ENCODE measurements at regions not wholly inside any gene's neighbourhood (a gene's known extent, or its start where the extent isn't known, plus 50 kb on each side); places are given as distances from the start of the nearest gene placed in this dataset.

DNA sequence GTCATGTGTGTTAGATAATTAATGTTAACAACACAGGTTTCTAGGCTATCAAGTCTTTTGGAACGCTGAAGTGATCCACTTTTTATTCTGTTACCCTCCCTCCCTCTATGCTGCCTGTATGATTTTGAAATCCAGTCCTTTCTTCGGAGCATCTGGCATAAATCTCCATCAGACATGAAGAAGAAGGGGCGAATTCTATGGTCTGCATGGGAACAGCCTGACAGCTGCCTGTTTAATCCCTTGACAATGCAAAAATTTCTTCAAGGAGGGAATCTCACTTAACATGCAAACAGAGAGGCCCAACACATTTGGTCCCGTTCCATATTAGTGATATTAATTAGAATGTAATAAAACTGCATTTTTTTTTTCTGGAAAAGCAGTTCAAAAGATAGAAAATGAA is 145.2 kb downstream of the VGLL3 start:
- H3K4me1 Mint-ChIP-seq: no peaks in the 10 kb centered on the region
- 75% methylated on average over 2 of the region's 4 CpGs for WGBS (ENCODE audit: insufficient coverage)
- H3K27me3 Mint-ChIP-seq: no peaks in the 10 kb centered on the region
- H3K27ac Mint-ChIP-seq: no peak overlapping the region
- ChIA-PET CTCF (no interaction called here), POLR2A (no interaction called here)
- Histone ChIP-seq H3K27me3 (replicated peaks in 1 of 4; ENCODE audit: control extremely low read depth in 1 of 4, control insufficient read depth in 3 of 4, insufficient read depth in 4 of 4, low read length in 3 of 4) (no peaks in the 10 kb centered on the region), H3K27ac (ENCODE audit: low read length in 2 of 2) (no peak overlapping the region), H2AFZ (ENCODE audit: insufficient read depth, low read depth, low read length, poor library complexity, severe bottlenecking) (no peak overlapping the region), H3K36me3 (replicated peaks in 1 of 2; ENCODE audit: control extremely low read depth in 1 of 2, control insufficient read depth in 1 of 2, extremely low read depth in 1 of 2, insufficient read depth in 2 of 2, low read length in 1 of 2) (no peaks in the 10 kb centered on the region), H3K4me2 (replicated peaks; ENCODE audit: low read depth, low read length, poor library complexity, severe bottlenecking) (no peak overlapping the region), H3K4me3 (ENCODE audit: control extremely low read depth in 1 of 5, extremely low read depth in 1 of 5, insufficient read depth in 1 of 5, low read depth in 2 of 5, low read length in 4 of 5) (no peak overlapping the region), H4K20me1 (ENCODE audit: control insufficient read depth, insufficient read depth, low read length, poor library complexity, severe bottlenecking) (no peaks in the 10 kb centered on the region), H3K9me3 (ENCODE audit: control extremely low read depth in 1 of 3, control insufficient read depth in 2 of 3, insufficient read depth in 1 of 3, low read length in 2 of 3) (no peaks in the 10 kb centered on the region), H3K9ac (ENCODE audit: low read length) (no peak overlapping the region), H3K4me1 (ENCODE audit: control insufficient read depth in 2 of 2, insufficient read depth in 2 of 2, low read length in 2 of 2) (no peaks in the 10 kb centered on the region), H3K79me2 (ENCODE audit: control insufficient read depth, insufficient read depth, low read length) (no peaks in the 10 kb centered on the region)
- TF ChIP-seq, protein P1, sequence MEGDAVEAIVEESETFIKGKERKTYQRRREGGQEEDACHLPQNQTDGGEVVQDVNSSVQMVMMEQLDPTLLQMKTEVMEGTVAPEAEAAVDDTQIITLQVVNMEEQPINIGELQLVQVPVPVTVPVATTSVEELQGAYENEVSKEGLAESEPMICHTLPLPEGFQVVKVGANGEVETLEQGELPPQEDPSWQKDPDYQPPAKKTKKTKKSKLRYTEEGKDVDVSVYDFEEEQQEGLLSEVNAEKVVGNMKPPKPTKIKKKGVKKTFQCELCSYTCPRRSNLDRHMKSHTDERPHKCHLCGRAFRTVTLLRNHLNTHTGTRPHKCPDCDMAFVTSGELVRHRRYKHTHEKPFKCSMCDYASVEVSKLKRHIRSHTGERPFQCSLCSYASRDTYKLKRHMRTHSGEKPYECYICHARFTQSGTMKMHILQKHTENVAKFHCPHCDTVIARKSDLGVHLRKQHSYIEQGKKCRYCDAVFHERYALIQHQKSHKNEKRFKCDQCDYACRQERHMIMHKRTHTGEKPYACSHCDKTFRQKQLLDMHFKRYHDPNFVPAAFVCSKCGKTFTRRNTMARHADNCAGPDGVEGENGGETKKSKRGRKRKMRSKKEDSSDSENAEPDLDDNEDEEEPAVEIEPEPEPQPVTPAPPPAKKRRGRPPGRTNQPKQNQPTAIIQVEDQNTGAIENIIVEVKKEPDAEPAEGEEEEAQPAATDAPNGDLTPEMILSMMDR (IDR thresholded peaks at IDR 0.05): no peak
- no peak for TF ChIP-seq EZH2 (IDR thresholded peaks at IDR 0.05; ENCODE audit: borderline replicate concordance, insufficient read depth, low read depth, low read length, poor library complexity, severe bottlenecking)
- intact Hi-C loops (cut with micrococcal nuclease): no loop called here
- no peak overlapping the region for H3K4me3 Mint-ChIP-seq
- DNase-seq (no peak), ATAC-seq (ENCODE audit: low read depth) (no peak)
- H3K9me3 Mint-ChIP-seq (ENCODE audit: insufficient read depth): no peaks in the 10 kb centered on the region

GRCh38 chr3:86838927-86839326 is 152.0 kb downstream of the VGLL3 start:
- no CpG with 5 or more reads among the region's 2 CpGs for WGBS (ENCODE audit: insufficient coverage)
- intact Hi-C loops (cut with micrococcal nuclease): no loop called here
- H3K27me3 ChIP-seq (replicated peaks in 1 of 4; ENCODE audit: control extremely low read depth in 1 of 4, control insufficient read depth in 3 of 4, insufficient read depth in 4 of 4, low read length in 3 of 4): no peaks in the 10 kb centered on the region
- no peak overlapping the region for H3K4me3 Mint-ChIP-seq
- H3K27ac ChIP-seq (ENCODE audit: low read length in 2 of 2): no peak overlapping the region
- H4K20me1 ChIP-seq (ENCODE audit: control insufficient read depth, insufficient read depth, low read length, poor library complexity, severe bottlenecking): no peaks in the 10 kb centered on the region
- H3K79me2 ChIP-seq (ENCODE audit: control insufficient read depth, insufficient read depth, low read length): no peaks in the 10 kb centered on the region
- H3K4me1 Mint-ChIP-seq: no peaks in the 10 kb centered on the region
- ATAC-seq (ENCODE audit: low read depth): no peak
- H2AFZ ChIP-seq (ENCODE audit: insufficient read depth, low read depth, low read length, poor library complexity, severe bottlenecking): no peak overlapping the region
- H3K9ac ChIP-seq (ENCODE audit: low read length): no peak overlapping the region
- no peaks in the 10 kb centered on the region for H3K4me1 ChIP-seq (ENCODE audit: control insufficient read depth in 2 of 2, insufficient read depth in 2 of 2, low read length in 2 of 2)
- H3K4me2 ChIP-seq (replicated peaks; ENCODE audit: low read depth, low read length, poor library complexity, severe bottlenecking): no peak overlapping the region
- H3K9me3 Mint-ChIP-seq (ENCODE audit: insufficient read depth): peaks cover 3% of the 10 kb centered on the region
- CTCF ChIA-PET: no interaction called here
- no peak overlapping the region for H3K27ac Mint-ChIP-seq
- no peaks in the 10 kb centered on the region for H3K9me3 ChIP-seq (ENCODE audit: control extremely low read depth in 1 of 3, control insufficient read depth in 2 of 3, insufficient read depth in 1 of 3, low read length in 2 of 3)
- no peaks in the 10 kb centered on the region for H3K36me3 ChIP-seq (replicated peaks in 1 of 2; ENCODE audit: control extremely low read depth in 1 of 2, control insufficient read depth in 1 of 2, extremely low read depth in 1 of 2, insufficient read depth in 2 of 2, low read length in 1 of 2)
- no peak for DNase-seq
- POLR2A ChIA-PET: no interaction called here
- TF ChIP-seq, protein P1 (IDR thresholded peaks at IDR 0.05): no peak
- TF ChIP-seq EZH2 (IDR thresholded peaks at IDR 0.05; ENCODE audit: borderline replicate concordance, insufficient read depth, low read depth, low read length, poor library complexity, severe bottlenecking): no peak
- H3K4me3 ChIP-seq (ENCODE audit: control extremely low read depth in 1 of 5, extremely low read depth in 1 of 5, insufficient read depth in 1 of 5, low read depth in 2 of 5, low read length in 4 of 5): no peak overlapping the region
- H3K27me3 Mint-ChIP-seq: no peaks in the 10 kb centered on the region
